BLaER1 treated with 17β-estradiol and CSF1 and Interleukin-3, amounts not matched to agents 10 nM and 100 nM (cell line): ENCODE measurements at regions not wholly inside any gene's neighbourhood (a gene's known extent, or its start where the extent isn't known, plus 50 kb on each side); places are given as distances from the start of the nearest gene placed in this dataset.

Source experiments
- H3K27ac ChIP-seq, 11 experiments: shearing (Covaris generic); formaldehyde crosslinking; 2 replicates each; pipeline ENCODE4 v1.8.1; 2022
- H3K27me3 ChIP-seq, 11 experiments: shearing (Covaris generic); formaldehyde crosslinking; 2 replicates each; pipeline ENCODE4 v1.8.1; 2022
- H3K36me3 ChIP-seq, 11 experiments: shearing (Covaris generic); formaldehyde crosslinking; 2 replicates each; pipeline ENCODE4 v1.8.1; 2022
- H3K4me1 ChIP-seq, 10 experiments: shearing (Covaris generic); formaldehyde crosslinking; 2 replicates each; pipeline ENCODE4 v1.8.1; 2022
- H3K4me2 ChIP-seq, 11 experiments: shearing (Covaris generic); formaldehyde crosslinking; 2 replicates each; pipeline ENCODE4 v1.8.1; 2022
- H3K4me3 ChIP-seq, 10 experiments: shearing (Covaris generic); formaldehyde crosslinking; 2 replicates each; pipeline ENCODE4 v1.8.1; 2022
- H3K9ac ChIP-seq, 11 experiments: shearing (Covaris generic); formaldehyde crosslinking; 2 replicates each; pipeline ENCODE4 v1.8.1; 2022
- H3K9me3 ChIP-seq, 11 experiments: shearing (Covaris generic); formaldehyde crosslinking; replicated peaks in 1 of 11; 2 replicates each; pipeline ENCODE4 v1.8.1; 2022
- H4K20me1 ChIP-seq, 11 experiments: shearing (Covaris generic); formaldehyde crosslinking; 2 replicates each; pipeline ENCODE4 v1.8.1; 2022
- Cebpa-rat ChIP-seq, 11 experiments: shearing (Covaris generic); IDR thresholded peaks; 2 replicates each; pipeline ENCODE4 v1.8.1; 2022

- Histone ChIP-seq H3K36me3 (no peaks in the 10 kb centered on the region), H3K9ac (no peak overlapping the region), H3K4me2 (no peak overlapping the region), H3K4me3 (no peak overlapping the region), H3K27ac (no peak overlapping the region), H4K20me1 (peaks cover 0 to 7% (median 0%) of the 10 kb centered on the region in 11 experiments; a peak in 2 of 22 replicates), H3K9me3 (no peaks in the 10 kb centered on the region), H3K27me3 (no peaks in the 10 kb centered on the region), H3K4me1 (peaks cover 0 to 3% (median 0%) of the 10 kb centered on the region in 10 experiments; a peak in 1 of 20 replicates)
- TF ChIP-seq Cebpa-rat (IDR thresholded peaks at IDR 0.05) = no peak
Measured at GRCh38 chr1:36561361-36561724, 78.6 kb upstream of the CSF3R start.

GRCh38 chr1:36560621-36561360 lies 78.1 kb upstream of the CSF3R start:
- TF ChIP-seq Cebpa-rat (IDR thresholded peaks at IDR 0.05) = no peak
- H3K27me3 ChIP-seq = no peaks in the 10 kb centered on the region

GRCh38 chr1:36560177-36560576 lies 77.5 kb upstream of the CSF3R start:
- Histone ChIP-seq H3K9me3 (no peaks in the 10 kb centered on the region), H3K36me3 (no peaks in the 10 kb centered on the region), H3K9ac (no peak overlapping the region), H3K4me2 (no peak overlapping the region), H3K27ac (no peak overlapping the region), H3K4me3 (no peak overlapping the region), H4K20me1 (peaks cover 0 to 7% (median 0%) of the 10 kb centered on the region in 11 experiments; a peak in 2 of 22 replicates), H3K4me1 (peaks cover 0 to 3% (median 0%) of the 10 kb centered on the region in 10 experiments; a peak in 1 of 20 replicates), H3K27me3 (no peaks in the 10 kb centered on the region)
- no peak for TF ChIP-seq Cebpa-rat (IDR thresholded peaks at IDR 0.05)

More at GRCh38 chr1:36560621-36561360, 78.1 kb upstream of the CSF3R start:
- Histone ChIP-seq H3K4me3 (no peak overlapping the region), H3K9me3 (no peaks in the 10 kb centered on the region), H3K4me2 (no peak overlapping the region), H3K9ac (no peak overlapping the region), H4K20me1 (peaks cover 0 to 7% (median 0%) of the 10 kb centered on the region in 11 experiments; a peak in 2 of 22 replicates), H3K36me3 (no peaks in the 10 kb centered on the region), H3K27ac (no peak overlapping the region), H3K4me1 (peaks cover 0 to 3% (median 0%) of the 10 kb centered on the region in 10 experiments; a peak in 1 of 20 replicates)

- no peak overlapping the region for H3K9ac ChIP-seq
- no peaks in the 10 kb centered on the region for H3K9me3 ChIP-seq
- no peak overlapping the region for H3K4me2 ChIP-seq
- no peaks in the 10 kb centered on the region for H3K36me3 ChIP-seq
- H3K4me3 ChIP-seq = no peak overlapping the region
- TF ChIP-seq Cebpa-rat (IDR thresholded peaks at IDR 0.05) = no peak
- H4K20me1 ChIP-seq = peaks cover 0 to 7% (median 0%) of the 10 kb centered on the region in 11 experiments; a peak in 2 of 22 replicates
- H3K4me1 ChIP-seq = peaks cover 0 to 3% (median 0%) of the 10 kb centered on the region in 10 experiments; a peak in 1 of 20 replicates
- H3K27ac ChIP-seq = no peak overlapping the region
- no peaks in the 10 kb centered on the region for H3K27me3 ChIP-seq
Measured at GRCh38 chr1:36559061-36559460, 76.3 kb upstream of the CSF3R start.

DNA sequence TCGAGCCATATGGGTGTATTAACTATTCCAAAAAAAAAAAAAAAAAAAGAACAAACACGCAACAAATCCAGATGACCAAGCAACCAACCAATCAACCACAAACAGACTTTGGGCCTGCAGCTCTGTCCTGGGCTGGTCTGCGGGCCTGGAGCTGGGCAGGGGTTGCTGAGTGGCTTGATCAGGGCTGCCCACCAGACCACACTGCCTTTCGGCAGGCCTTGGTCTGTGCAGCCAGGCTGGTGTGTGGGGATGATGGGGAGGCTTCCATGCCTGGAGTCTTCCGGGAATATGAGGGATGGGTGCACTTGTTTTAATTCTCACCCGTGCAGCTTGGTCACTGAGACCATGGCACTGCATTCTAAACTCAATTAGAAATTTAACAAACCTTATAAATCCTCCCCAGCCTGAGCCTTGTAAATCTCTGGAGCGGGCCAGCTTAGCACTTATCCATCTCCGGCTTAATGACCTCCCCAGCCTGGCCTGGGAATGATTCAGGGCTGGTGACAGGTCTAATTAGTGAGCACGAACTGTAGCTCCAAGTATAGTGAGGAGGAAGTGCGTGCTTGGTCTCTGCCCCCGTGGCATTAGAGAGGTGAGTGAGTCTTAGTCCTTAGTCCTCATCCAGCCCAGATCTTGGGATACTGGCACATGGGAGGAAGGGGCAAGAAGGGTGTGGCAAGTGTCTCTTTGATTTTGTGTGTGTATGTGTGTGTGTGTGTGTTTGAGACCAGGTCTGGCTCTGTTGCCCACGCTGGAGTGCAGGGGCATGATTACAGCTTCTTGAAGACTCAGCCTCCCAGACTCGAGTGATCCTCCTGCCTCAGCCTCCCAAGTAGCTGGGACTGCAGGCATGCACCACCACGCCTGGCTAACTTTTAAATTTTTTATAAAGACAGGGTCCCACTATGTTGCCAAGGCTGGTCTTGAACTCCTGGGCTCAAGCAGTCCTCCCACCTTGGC lies 74.6 kb upstream of the CSF3R start:
- Histone ChIP-seq H3K27me3 (no peaks in the 10 kb centered on the region), H3K9me3 (no peaks in the 10 kb centered on the region), H3K27ac (no peak overlapping the region), H3K4me2 (no peak overlapping the region), H3K4me3 (no peak overlapping the region), H4K20me1 (peaks cover 0 to 7% (median 0%) of the 10 kb centered on the region in 11 experiments; a peak in 2 of 22 replicates), H3K9ac (no peak overlapping the region), H3K36me3 (no peaks in the 10 kb centered on the region), H3K4me1 (peaks cover 0 to 5% (median 0%) of the 10 kb centered on the region in 10 experiments; a peak in 1 of 20 replicates)
- no peak for TF ChIP-seq Cebpa-rat (IDR thresholded peaks at IDR 0.05)

DNA sequence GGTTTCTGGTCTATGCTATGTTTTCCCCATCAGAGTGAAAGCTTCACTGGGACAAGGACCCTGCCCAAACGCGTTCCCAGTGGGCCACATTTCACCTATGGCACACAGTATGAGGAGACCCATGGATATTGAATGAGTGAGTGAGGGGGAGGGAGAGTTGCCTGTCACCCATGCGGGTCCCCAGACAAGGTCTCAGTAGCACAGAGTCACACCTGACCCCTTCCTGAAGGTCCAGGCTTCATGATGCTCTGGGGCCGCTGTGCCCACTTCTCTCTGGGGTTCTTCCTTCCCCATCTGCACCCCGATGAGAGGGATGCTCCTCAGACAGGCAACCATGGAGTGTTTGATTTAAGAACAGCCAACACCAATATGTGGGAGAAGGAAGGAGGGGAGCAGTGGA lies 72.3 kb upstream of the CSF3R start:
- H3K27me3 ChIP-seq = no peaks in the 10 kb centered on the region
- H3K9ac ChIP-seq = no peak overlapping the region
- no peak for TF ChIP-seq Cebpa-rat (IDR thresholded peaks at IDR 0.05)

DNA sequence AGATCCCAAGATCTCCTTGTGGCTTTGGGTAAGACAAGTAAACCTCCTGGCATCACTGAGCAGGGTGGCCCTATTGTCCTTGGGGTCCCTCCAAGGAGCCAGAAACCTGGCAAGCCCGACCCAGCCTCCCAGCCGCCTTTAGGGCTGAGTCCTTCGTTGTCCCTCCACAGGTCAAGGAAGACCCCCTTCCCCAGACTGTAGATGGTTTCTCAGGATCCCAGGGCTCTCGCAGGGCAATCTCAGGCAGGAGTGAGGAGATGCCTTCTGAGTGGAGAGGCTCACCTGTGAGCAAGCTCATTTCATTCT lies 71.6 kb upstream of the CSF3R start:
- H3K4me3 ChIP-seq = no peak overlapping the region
- H4K20me1 ChIP-seq = no peaks in the 10 kb centered on the region; a peak in 1 of 22 replicates
- no peaks in the 10 kb centered on the region for H3K9me3 ChIP-seq
- 0 out of 20 replicates have a peak, but pooled peaks cover 0 to 5% (median 0%) of the 10 kb centered on the region in 10 experiments for H3K4me1 ChIP-seq
- no peaks in the 10 kb centered on the region for H3K36me3 ChIP-seq
- H3K4me2 ChIP-seq = peak overlapping the region in 1 of 11 experiments; percentile 23; a peak in 1 of 22 replicates
- no peak overlapping the region for H3K27ac ChIP-seq
- no peak for TF ChIP-seq Cebpa-rat (IDR thresholded peaks at IDR 0.05)
- H3K9ac ChIP-seq = no peak overlapping the region
- no peaks in the 10 kb centered on the region for H3K27me3 ChIP-seq

More for the DNA sequence above, 72.3 kb upstream of the CSF3R start:
- Histone ChIP-seq H3K4me1 (0 out of 20 replicates have a peak, but pooled peaks cover 0 to 5% (median 0%) of the 10 kb centered on the region in 10 experiments), H3K9me3 (no peaks in the 10 kb centered on the region), H3K36me3 (no peaks in the 10 kb centered on the region), H3K4me2 (no peak overlapping the region), H4K20me1 (no peaks in the 10 kb centered on the region; a peak in 1 of 22 replicates), H3K4me3 (no peak overlapping the region), H3K27ac (no peak overlapping the region)

DNA sequence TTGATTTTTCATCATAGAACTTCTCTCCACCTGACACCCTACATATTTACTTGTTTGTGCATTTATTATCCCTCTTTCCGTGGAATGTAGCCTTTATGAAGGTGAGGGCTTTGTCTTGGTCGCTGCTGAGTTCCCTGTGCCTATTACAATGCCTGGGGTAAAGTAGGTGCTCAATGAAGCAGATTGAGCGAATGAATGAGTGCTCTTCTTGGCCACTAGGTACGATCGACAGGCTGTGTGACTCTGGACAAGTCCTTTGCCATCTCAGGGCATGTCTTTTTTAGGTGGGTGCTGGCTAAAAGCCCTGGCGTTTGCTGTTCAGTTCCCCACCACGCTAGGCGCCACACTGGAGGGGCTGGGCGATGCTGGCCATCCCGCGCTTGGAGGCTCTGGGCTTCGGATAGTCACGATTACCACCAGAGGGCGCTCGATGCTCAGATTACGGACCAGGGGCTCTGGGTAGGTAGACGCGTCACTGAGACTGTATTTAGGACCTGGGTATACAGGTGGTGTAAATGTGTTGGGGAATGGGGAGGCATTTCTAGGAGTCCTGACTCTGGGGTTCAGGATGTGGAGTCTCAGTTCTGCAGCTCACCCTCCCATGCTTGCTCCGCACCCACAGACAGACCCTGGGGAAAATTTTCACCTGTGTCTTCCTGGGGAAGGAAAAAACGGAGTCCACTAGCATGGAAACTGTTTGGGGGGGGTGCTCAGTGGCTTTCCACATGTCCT lies 71.0 kb upstream of the CSF3R start:
- peak overlapping the region in 1 of 11 experiments; percentile 23; a peak in 1 of 22 replicates for H3K4me2 ChIP-seq
- no peak for TF ChIP-seq Cebpa-rat (IDR thresholded peaks at IDR 0.05)
- no peak overlapping the region for H3K4me3 ChIP-seq

More for the DNA sequence above, 71.0 kb upstream of the CSF3R start:
- Histone ChIP-seq H3K27ac (no peak overlapping the region), H4K20me1 (no peaks in the 10 kb centered on the region; a peak in 1 of 22 replicates), H3K4me1 (0 out of 20 replicates have a peak, but pooled peaks cover 0 to 5% (median 0%) of the 10 kb centered on the region in 10 experiments), H3K9me3 (no peaks in the 10 kb centered on the region), H3K36me3 (no peaks in the 10 kb centered on the region), H3K27me3 (no peaks in the 10 kb centered on the region), H3K9ac (no peak overlapping the region)
